OCI-LY7 (cell line): ENCODE measurements at regions not wholly inside any gene's neighbourhood (a gene's known extent, or its start where the extent isn't known, plus 50 kb on each side); places are given as distances from the start of the nearest gene placed in this dataset.

Experiments used
- BruUV-seq: library from RNA; stranded (reverse); fragments of 400-500 nt; replicated peaks from 2 replicates; lab custom pipeline; 2021; lab: Mats Ljungman, UMichigan
- CTCF ChIA-PET: fragments of 300-600 bp; sonication (Branson Sonifier 250); formaldehyde crosslinking; loops from one replicate; lab custom pipeline; 2022; ENCODE audit warnings: antibody characterized with exemption; ENCODE audit not compliant: unreplicated experiment; lab: Charles Lee
- POLR2A ChIA-PET: fragments of 300-600 bp; sonication (Branson Sonifier 250); formaldehyde crosslinking; loops from one replicate; lab custom pipeline; 2022; ENCODE audit warnings: antibody characterized with exemption; lab: Charles Lee
- DNase-seq: peaks from one replicate; pipeline ENCODE4 v3.0.0-alpha.2; 2015; ENCODE audit warnings: low spot score
- H2AFZ ChIP-seq: fragments of 200-600 bp; sonication (generic), shearing (Covaris generic); 2 replicates; pipeline ENCODE4 v1.6.1; 2014; ENCODE audit warnings: mild to moderate bottlenecking, antibody characterized with exemption, low read length, moderate library complexity
- H3K27ac ChIP-seq: fragments of 200-600 bp; sonication (generic); 2 replicates; pipeline ENCODE4 v1.5.1; 2014; ENCODE audit warnings: mixed run types, low read depth, mild to moderate bottlenecking, moderate library complexity, low read length, inconsistent platforms; ENCODE audit not compliant: poor library complexity, severe bottlenecking
- H3K36me3 ChIP-seq: fragments of 200-600 bp; sonication (generic); 2 replicates; pipeline ENCODE4 v1.6.1; 2014; ENCODE audit warnings: mild to moderate bottlenecking, antibody characterized with exemption, low read length, moderate library complexity, mixed read lengths; ENCODE audit not compliant: insufficient read depth
- H3K4me1 ChIP-seq: fragments of 200-600 bp; sonication (generic); 2 replicates; pipeline ENCODE4 v1.5.1; 2014; ENCODE audit warnings: mild to moderate bottlenecking, low read length; ENCODE audit not compliant: insufficient read depth, poor library complexity, severe bottlenecking
- H3K4me2 ChIP-seq: fragments of 200-600 bp; sonication (generic); 2 replicates; pipeline ENCODE4 v1.6.1; 2014; ENCODE audit warnings: mild to moderate bottlenecking, low read length
- H3K4me3 ChIP-seq: fragments of 200-600 bp; sonication (generic); 2 replicates; pipeline ENCODE4 v1.5.1; 2014; ENCODE audit warnings: mild to moderate bottlenecking, low read depth, low read length; ENCODE audit not compliant: poor library complexity, severe bottlenecking
- H3K79me2 ChIP-seq: fragments of 200-600 bp; sonication (generic); 2 replicates; pipeline ENCODE4 v1.6.1; 2016; ENCODE audit warnings: low read depth, mild to moderate bottlenecking, low read length, moderate library complexity, mixed read lengths; ENCODE audit not compliant: insufficient read depth
- H3K9me2 ChIP-seq: fragments of 200-600 bp; sonication (generic); 2 replicates; pipeline ENCODE4 v1.6.1; 2016; ENCODE audit warnings: mild to moderate bottlenecking, low read length, mixed read lengths; ENCODE audit not compliant: insufficient read depth
- H3K9me3 ChIP-seq: fragments of 200-600 bp; sonication (generic); 2 replicates; pipeline ENCODE4 v1.6.1; 2014; ENCODE audit warnings: mild to moderate bottlenecking, mixed run types, low read length, mixed read lengths
- H4K20me1 ChIP-seq: fragments of 200-600 bp; sonication (generic); 2 replicates; pipeline ENCODE4 v1.6.1; 2014; ENCODE audit warnings: mild to moderate bottlenecking, antibody characterized with exemption, low read length, moderate library complexity, mixed read lengths; ENCODE audit not compliant: insufficient read depth
- CTCF ChIP-seq: fragments of 200-600 bp; sonication (generic); conservative IDR thresholded peaks from 2 replicates; pipeline ENCODE4 v1.5.1; 2014; ENCODE audit warnings: mild to moderate bottlenecking, antibody characterized with exemption, low read length, moderate library complexity, mixed read lengths
- EZH2phosphoT487 ChIP-seq: fragments of 200-600 bp; sonication (generic); IDR thresholded peaks from 2 replicates; pipeline ENCODE4 v1.6.1; 2018; ENCODE audit warnings: low read depth, borderline replicate concordance, mild to moderate bottlenecking, mixed run types, antibody characterized with exemption, low read length, moderate library complexity, mixed read lengths
- intact Hi-C: fragments of 100-400 bp; cut with micrococcal nuclease; formaldehyde crosslinking; loops from one replicate; pipeline ENCODE4 v1.10.0; 2022; ENCODE audit not compliant: unreplicated experiment

- BruUV-seq = no TSS peak
- H3K36me3 ChIP-seq = no peaks in the 10 kb centered on the region
- CTCF ChIA-PET = no interaction called here
- no peaks in the 10 kb centered on the region for H3K79me2 ChIP-seq
- POLR2A ChIA-PET = no interaction called here
- no peaks in the 10 kb centered on the region for H3K9me2 ChIP-seq
- no peaks in the 10 kb centered on the region for H3K4me1 ChIP-seq
- no peak overlapping the region for H3K27ac ChIP-seq
- TF ChIP-seq CTCF = no peak
- TF ChIP-seq EZH2phosphoT487 = no peak
- intact Hi-C loops = no loop called here
- H4K20me1 ChIP-seq = no peaks in the 10 kb centered on the region
- H2AFZ ChIP-seq = no peak overlapping the region
- no peak overlapping the region for H3K4me2 ChIP-seq
- no peak overlapping the region for H3K4me3 ChIP-seq
- DNase-seq = no peak
- no peaks in the 10 kb centered on the region for H3K9me3 ChIP-seq
Measured at GRCh38 chr6:104486035-104486434, 373.7 kb downstream of the HACE1 start.

GRCh38 chr6:104484626-104485025, 375.1 kb downstream of the HACE1 start:
- no peak for TF ChIP-seq EZH2phosphoT487
- TF ChIP-seq CTCF = no peak
- DNase-seq = no peak
- Histone ChIP-seq H2AFZ (no peak overlapping the region), H3K4me1 (no peaks in the 10 kb centered on the region), H4K20me1 (no peaks in the 10 kb centered on the region), H3K4me3 (no peak overlapping the region), H3K9me3 (no peaks in the 10 kb centered on the region), H3K9me2 (no peaks in the 10 kb centered on the region), H3K4me2 (no peak overlapping the region), H3K27ac (no peak overlapping the region), H3K36me3 (no peaks in the 10 kb centered on the region), H3K79me2 (no peaks in the 10 kb centered on the region)
- no TSS peak for BruUV-seq
- intact Hi-C loops = no loop called here
- ChIA-PET POLR2A (no interaction called here), CTCF (no interaction called here)

- no peaks in the 10 kb centered on the region for H3K4me1 ChIP-seq
- ChIA-PET CTCF (no interaction called here), POLR2A (no interaction called here)
- no TSS peak for BruUV-seq
- H3K9me3 ChIP-seq = no peaks in the 10 kb centered on the region
- H3K4me2 ChIP-seq = no peak overlapping the region
- H3K36me3 ChIP-seq = no peaks in the 10 kb centered on the region
- intact Hi-C loops = no loop called here
- TF ChIP-seq CTCF (no peak), EZH2phosphoT487 (no peak)
- no peak for DNase-seq
- H3K79me2 ChIP-seq = no peaks in the 10 kb centered on the region
- H3K27ac ChIP-seq = no peak overlapping the region
- no peak overlapping the region for H2AFZ ChIP-seq
- no peak overlapping the region for H3K4me3 ChIP-seq
- no peaks in the 10 kb centered on the region for H3K9me2 ChIP-seq
- no peaks in the 10 kb centered on the region for H4K20me1 ChIP-seq
Measured at GRCh38 chr6:104484191-104484590, 375.5 kb downstream of the HACE1 start.
